ENCODE measurements at regions not wholly inside any gene's neighbourhood (a gene's known extent, or its start where the extent isn't known, plus 50 kb on each side); places are given as distances from the start of the nearest gene placed in this dataset.

GRCh38 chr9:105051897-105052296 is 123.9 kb upstream of the ABCA1 start:
- no peak for TF ChIP-seq POLR2A (IDR thresholded peaks at IDR 0.05)
- TF ChIP-seq CTCF (IDR thresholded peaks at IDR 0.05), result no peak
- intact Hi-C loops (cut with DNase I; ENCODE audit: low total_unique reads), result no loop called here
- H3K4me3 ChIP-seq (ENCODE audit: low read depth, poor library complexity, severe bottlenecking), result no peak overlapping the region
- no peak for DNase-seq (ENCODE audit: low spot score in 2 of 2)
- 75 to 93% methylated on average over 8 of the region's 8 CpGs for WGBS, 2 donors

- intact Hi-C loops (cut with DNase I; ENCODE audit: low total_unique reads), result no loop called here
- TF ChIP-seq POLR2A (IDR thresholded peaks at IDR 0.05) (no peak), CTCF (IDR thresholded peaks at IDR 0.05) (no peak)
- DNase-seq (ENCODE audit: low spot score in 2 of 2), result no peak
- no peak overlapping the region for H3K4me3 ChIP-seq (ENCODE audit: low read depth, poor library complexity, severe bottlenecking)
- WGBS, 2 donors, result 78 to 82% methylated on average over 8 of the region's 8 CpGs
Measured at GRCh38 chr9:105052346-105052745, 124.4 kb upstream of the ABCA1 start.

- intact Hi-C loops (cut with DNase I; ENCODE audit: low total_unique reads), result no loop called here
- WGBS, 2 donors, result 68 to 80% methylated on average over 4 of the region's 4 CpGs
Measured at GRCh38 chr9:105053209-105053652, 125.3 kb upstream of the ABCA1 start.

GRCh38 chr9:105054491-105054890 is 126.5 kb upstream of the ABCA1 start:
- WGBS, 2 donors, result 72 to 82% methylated on average over 3 of the region's 3 CpGs
- TF ChIP-seq POLR2A (IDR thresholded peaks at IDR 0.05) (no peak), CTCF (IDR thresholded peaks at IDR 0.05) (no peak)
- no peak overlapping the region for H3K4me3 ChIP-seq (ENCODE audit: low read depth, poor library complexity, severe bottlenecking)
- DNase-seq (ENCODE audit: low spot score in 2 of 2), result no peak
- intact Hi-C loops (cut with DNase I; ENCODE audit: low total_unique reads), result no loop called here

More at GRCh38 chr9:105053209-105053652, 125.3 kb upstream of the ABCA1 start:
- no peak for TF ChIP-seq POLR2A (IDR thresholded peaks at IDR 0.05)
- no peak for TF ChIP-seq CTCF (IDR thresholded peaks at IDR 0.05)
- peak; percentile 55 to 79 for DNase-seq (ENCODE audit: low spot score in 2 of 2)
- no peak overlapping the region for H3K4me3 ChIP-seq (ENCODE audit: low read depth, poor library complexity, severe bottlenecking)

GRCh38 chr9:105055917-105056316 is 128.0 kb upstream of the ABCA1 start:
- TF ChIP-seq CTCF (IDR thresholded peaks at IDR 0.05), result no peak
- no peak for TF ChIP-seq POLR2A (IDR thresholded peaks at IDR 0.05)
- no peak overlapping the region for H3K4me3 ChIP-seq (ENCODE audit: low read depth, poor library complexity, severe bottlenecking)
- DNase-seq (ENCODE audit: low spot score in 2 of 2), result no peak
- intact Hi-C loops (cut with DNase I; ENCODE audit: low total_unique reads), result no loop called here
- WGBS, 2 donors, result 80 to 84% methylated on average over 3 of the region's 3 CpGs

GRCh38 chr9:105057551-105057950 is 129.6 kb upstream of the ABCA1 start:
- no peak overlapping the region for H3K4me3 ChIP-seq (ENCODE audit: low read depth, poor library complexity, severe bottlenecking)
- WGBS, 2 donors, result 74 to 97% methylated on average over 4 of the region's 4 CpGs
- intact Hi-C loops (cut with DNase I; ENCODE audit: low total_unique reads), result no loop called here
- TF ChIP-seq CTCF (IDR thresholded peaks at IDR 0.05) (no peak), POLR2A (IDR thresholded peaks at IDR 0.05) (no peak)
- DNase-seq (ENCODE audit: low spot score in 2 of 2), result no peak

Data from lower leg skin (tissue), 4 donors.